GM20431 (cell line): ENCODE measurements at regions not wholly inside any gene's neighbourhood (a gene's known extent, or its start where the extent isn't known, plus 50 kb on each side); places are given as distances from the start of the nearest gene placed in this dataset.

ENCODE experiments used
- in situ Hi-C: fragments of 300-500 bp; cut with MseI, MboI; formaldehyde crosslinking; loops from one replicate; pipeline ENCODE4 v1.15.0; 2020; ENCODE audit warnings: low sequenced_read_pairs; ENCODE audit not compliant: unreplicated experiment

GRCh38 chr15:31258260-31258659, 68.4 kb upstream of the KLF13 start:
- in situ Hi-C loops = no loop called here

GRCh38 chr15:31259562-31260252, 66.9 kb upstream of the KLF13 start:
- in situ Hi-C loops = no loop called here

GRCh38 chr15:31260646-31261265, 65.9 kb upstream of the KLF13 start:
- in situ Hi-C loops = no loop called here

- in situ Hi-C loops = no loop called here
These were observed 65.1 kb upstream of the KLF13 start for GRCh38 chr15:31261266-31262142.

GRCh38 chr15:31262143-31262530, 64.5 kb upstream of the KLF13 start:
- in situ Hi-C loops = no loop called here

GRCh38 chr15:31262901-31263671, 63.5 kb upstream of the KLF13 start:
- in situ Hi-C loops = no loop called here

GRCh38 chr15:31263751-31264558, 62.7 kb upstream of the KLF13 start:
- in situ Hi-C loops = no loop called here

- in situ Hi-C loops = no loop called here
These were observed 62.0 kb upstream of the KLF13 start for GRCh38 chr15:31264559-31265089.

GRCh38 chr15:31265090-31265870, 61.4 kb upstream of the KLF13 start:
- in situ Hi-C loops = no loop called here

- in situ Hi-C loops = no loop called here
These were observed 60.5 kb upstream of the KLF13 start for GRCh38 chr15:31265871-31266711.

GRCh38 chr15:31266712-31267111, 59.9 kb upstream of the KLF13 start:
- in situ Hi-C loops = no loop called here

- in situ Hi-C loops = no loop called here
These were observed 59.2 kb upstream of the KLF13 start for GRCh38 chr15:31267161-31268107.

GRCh38 chr15:31268108-31268501, 58.5 kb upstream of the KLF13 start:
- in situ Hi-C loops = no loop called here

- in situ Hi-C loops = no loop called here
These were observed 57.5 kb upstream of the KLF13 start for GRCh38 chr15:31268911-31269784.

- in situ Hi-C loops = no loop called here
These were observed 56.6 kb upstream of the KLF13 start for GRCh38 chr15:31269816-31270575.
